ENCODE measurements at regions not wholly inside any gene's neighbourhood (a gene's known extent, or its start where the extent isn't known, plus 50 kb on each side); places are given as distances from the start of the nearest gene placed in this dataset.

DNA sequence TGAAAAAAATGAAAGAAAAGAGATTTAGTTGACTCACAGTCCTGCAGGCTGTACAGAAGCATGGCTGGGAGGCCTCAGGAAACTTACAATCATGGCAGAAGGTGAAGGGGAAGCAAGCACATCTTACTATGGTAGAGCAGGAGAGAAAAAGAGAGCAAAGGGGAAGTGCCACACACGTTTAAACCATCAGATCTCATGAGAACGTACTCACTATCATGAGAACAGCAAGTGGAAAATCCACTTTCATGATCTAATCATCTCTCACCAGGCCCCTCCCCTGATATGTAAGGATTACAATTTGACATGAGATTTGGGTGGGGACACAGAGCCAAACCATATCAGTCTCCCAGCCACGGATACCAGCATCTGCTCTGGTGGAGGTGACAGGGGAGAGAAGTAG lies 50.8 kb upstream of the CPOX start:
- DNase-seq (no peak), ATAC-seq (no peak)
- in situ Hi-C loops (cut with MboI; ENCODE audit: low sequenced_read_pairs in 4 of 4), result no loop called here
- Histone ChIP-seq H3K36me3 (no peaks in the 10 kb centered on the region), H3K4me3 (no peak overlapping the region), H3K4me1 (no peaks in the 10 kb centered on the region), H3K27me3 (no peaks in the 10 kb centered on the region), H3K9me3 (no peaks in the 10 kb centered on the region), H3K27ac (no peak overlapping the region)
- no peak for TF ChIP-seq POLR2A (IDR thresholded peaks at IDR 0.05)
- TF ChIP-seq, protein P1, sequence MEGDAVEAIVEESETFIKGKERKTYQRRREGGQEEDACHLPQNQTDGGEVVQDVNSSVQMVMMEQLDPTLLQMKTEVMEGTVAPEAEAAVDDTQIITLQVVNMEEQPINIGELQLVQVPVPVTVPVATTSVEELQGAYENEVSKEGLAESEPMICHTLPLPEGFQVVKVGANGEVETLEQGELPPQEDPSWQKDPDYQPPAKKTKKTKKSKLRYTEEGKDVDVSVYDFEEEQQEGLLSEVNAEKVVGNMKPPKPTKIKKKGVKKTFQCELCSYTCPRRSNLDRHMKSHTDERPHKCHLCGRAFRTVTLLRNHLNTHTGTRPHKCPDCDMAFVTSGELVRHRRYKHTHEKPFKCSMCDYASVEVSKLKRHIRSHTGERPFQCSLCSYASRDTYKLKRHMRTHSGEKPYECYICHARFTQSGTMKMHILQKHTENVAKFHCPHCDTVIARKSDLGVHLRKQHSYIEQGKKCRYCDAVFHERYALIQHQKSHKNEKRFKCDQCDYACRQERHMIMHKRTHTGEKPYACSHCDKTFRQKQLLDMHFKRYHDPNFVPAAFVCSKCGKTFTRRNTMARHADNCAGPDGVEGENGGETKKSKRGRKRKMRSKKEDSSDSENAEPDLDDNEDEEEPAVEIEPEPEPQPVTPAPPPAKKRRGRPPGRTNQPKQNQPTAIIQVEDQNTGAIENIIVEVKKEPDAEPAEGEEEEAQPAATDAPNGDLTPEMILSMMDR (IDR thresholded peaks at IDR 0.05 in 4 of 5, conservative IDR thresholded peaks at IDR 0.05 in 1 of 5), result no peak
- intact Hi-C loops (cut with DNase I; ENCODE audit: low total_unique reads), result no loop called here

DNA sequence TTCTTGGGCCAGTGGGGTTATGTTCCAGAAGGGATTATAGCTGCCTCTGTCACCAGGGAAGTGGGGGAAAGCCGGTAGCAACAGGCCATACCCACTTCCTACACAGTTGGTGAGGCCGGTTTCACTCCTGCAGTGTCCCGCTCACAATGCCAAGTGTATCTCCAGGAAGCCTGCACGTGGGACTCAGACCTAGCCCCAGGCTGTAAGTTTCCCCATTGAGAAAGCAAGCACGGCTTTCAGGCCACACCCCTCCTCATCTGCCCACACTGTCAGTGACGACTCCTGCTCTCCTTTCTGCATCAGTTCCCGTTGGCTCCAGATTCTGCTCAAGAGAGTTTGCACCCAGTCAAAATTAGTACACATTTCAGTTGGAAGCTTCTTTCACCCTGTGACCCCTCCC lies 51.6 kb upstream of the CPOX start:
- intact Hi-C loops (cut with DNase I; ENCODE audit: low total_unique reads) (no loop called here), in situ Hi-C loops (cut with MboI; ENCODE audit: low sequenced_read_pairs in 4 of 4) (no loop called here)
- no peak for TF ChIP-seq POLR2A (IDR thresholded peaks at IDR 0.05)
- TF ChIP-seq, protein P1 (IDR thresholded peaks at IDR 0.05 in 4 of 5, conservative IDR thresholded peaks at IDR 0.05 in 1 of 5), result no peak
- no peak for ATAC-seq
- Histone ChIP-seq H3K27ac (no peak overlapping the region), H3K9me3 (no peaks in the 10 kb centered on the region), H3K36me3 (no peaks in the 10 kb centered on the region), H3K4me1 (no peaks in the 10 kb centered on the region), H3K27me3 (no peaks in the 10 kb centered on the region), H3K4me3 (no peak overlapping the region)
- no peak for DNase-seq

DNA sequence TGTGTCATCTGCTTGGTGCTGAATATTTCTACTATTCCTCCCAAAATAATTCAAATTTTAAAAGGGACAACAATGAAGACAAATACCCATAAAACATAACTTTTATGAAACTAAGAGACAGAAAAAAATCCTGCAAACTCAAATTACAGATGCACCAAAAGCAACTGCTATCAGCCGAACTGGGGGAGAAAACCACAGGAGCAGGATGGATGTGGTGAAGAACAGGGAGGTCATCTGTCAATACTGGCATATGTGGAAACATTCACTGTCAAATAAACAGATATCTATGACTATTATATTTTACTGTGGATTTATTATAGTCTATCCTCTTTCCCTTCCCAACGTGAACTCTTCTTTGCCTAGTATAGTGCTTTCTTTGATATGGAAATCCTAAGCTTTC lies 53.3 kb upstream of the CPOX start:
- H3K36me3 ChIP-seq, result no peaks in the 10 kb centered on the region
- no peaks in the 10 kb centered on the region for H3K4me1 ChIP-seq
- in situ Hi-C loops (cut with MboI; ENCODE audit: low sequenced_read_pairs in 4 of 4), result no loop called here
- ATAC-seq (no peak), DNase-seq (no peak)
- H3K27ac ChIP-seq, result no peak overlapping the region
- intact Hi-C loops (cut with DNase I; ENCODE audit: low total_unique reads), result no loop called here
- TF ChIP-seq POLR2A (IDR thresholded peaks at IDR 0.05), result no peak
- TF ChIP-seq, protein P1 (IDR thresholded peaks at IDR 0.05 in 4 of 5, conservative IDR thresholded peaks at IDR 0.05 in 1 of 5), result no peak
- no peak overlapping the region for H3K4me3 ChIP-seq
- H3K27me3 ChIP-seq, result no peaks in the 10 kb centered on the region
- H3K9me3 ChIP-seq, result no peaks in the 10 kb centered on the region

- TF ChIP-seq, protein P1 (IDR thresholded peaks at IDR 0.05 in 4 of 5, conservative IDR thresholded peaks at IDR 0.05 in 1 of 5), result no peak
- in situ Hi-C loops (cut with MboI; ENCODE audit: low sequenced_read_pairs in 4 of 4), result no loop called here
- no peak for ATAC-seq
Measured at GRCh38 chr3:98647197-98647596, 53.8 kb upstream of the CPOX start.

GRCh38 chr3:98650971-98651779 lies 57.8 kb upstream of the CPOX start:
- intact Hi-C loops (cut with DNase I; ENCODE audit: low total_unique reads) (no loop called here), in situ Hi-C loops (cut with MboI; ENCODE audit: low sequenced_read_pairs in 4 of 4) (no loop called here)
- no peak overlapping the region for H3K27ac ChIP-seq
- no peaks in the 10 kb centered on the region for H3K4me1 ChIP-seq
- no peaks in the 10 kb centered on the region for H3K9me3 ChIP-seq
- H3K36me3 ChIP-seq, result no peaks in the 10 kb centered on the region
- no peaks in the 10 kb centered on the region for H3K27me3 ChIP-seq
- DNase-seq (no peak), ATAC-seq (no peak)
- H3K4me3 ChIP-seq, result no peak overlapping the region
- TF ChIP-seq, protein P1 (IDR thresholded peaks at IDR 0.05 in 4 of 5, conservative IDR thresholded peaks at IDR 0.05 in 1 of 5), result no peak
- TF ChIP-seq POLR2A (IDR thresholded peaks at IDR 0.05), result no peak

More at GRCh38 chr3:98647197-98647596, 53.8 kb upstream of the CPOX start:
- H3K27ac ChIP-seq, result no peak overlapping the region
- H3K4me1 ChIP-seq, result no peaks in the 10 kb centered on the region
- no peaks in the 10 kb centered on the region for H3K27me3 ChIP-seq
- H3K9me3 ChIP-seq, result no peaks in the 10 kb centered on the region
- intact Hi-C loops (cut with DNase I; ENCODE audit: low total_unique reads), result no loop called here
- H3K36me3 ChIP-seq, result no peaks in the 10 kb centered on the region
- no peak overlapping the region for H3K4me3 ChIP-seq
- no peak for DNase-seq

All from gastrocnemius medialis (tissue), 4 donors.